IMR-90 (cell line): ENCODE measurements at regions not wholly inside any gene's neighbourhood (a gene's known extent, or its start where the extent isn't known, plus 50 kb on each side); places are given as distances from the start of the nearest gene placed in this dataset.
A peak's percentile ranks its signal among the peaks of the same experiment; 100 is the strongest.

Source experiments
- CEBPB ChIP-seq: IDR thresholded peaks from 2 replicates; pipeline ENCODE4 v1.6.1; 2012; ENCODE audit warnings: low read depth, low read length, improper control_type of control experiment
- MAZ ChIP-seq: IDR thresholded peaks from 2 replicates; pipeline ENCODE4 v1.6.1; 2012; ENCODE audit warnings: low read depth, mild to moderate bottlenecking, low read length, improper control_type of control experiment, moderate library complexity, borderline replicate concordance
- POLR2A ChIP-seq: IDR thresholded peaks from 2 replicates; pipeline ENCODE4 v1.6.1; 2012; ENCODE audit warnings: mild to moderate bottlenecking, low read depth, low read length
- RAD21 ChIP-seq: IDR thresholded peaks from 2 replicates; pipeline ENCODE4 v1.6.1; 2012; ENCODE audit warnings: low read length, improper control_type of control experiment
- TF ChIP-seq, protein P1 (sequence below): conservative IDR thresholded peaks from 2 replicates; pipeline ENCODE4 v1.5.1; 2012; ENCODE audit warnings: mild to moderate bottlenecking, low read depth, low read length, improper control_type of control experiment

DNA sequence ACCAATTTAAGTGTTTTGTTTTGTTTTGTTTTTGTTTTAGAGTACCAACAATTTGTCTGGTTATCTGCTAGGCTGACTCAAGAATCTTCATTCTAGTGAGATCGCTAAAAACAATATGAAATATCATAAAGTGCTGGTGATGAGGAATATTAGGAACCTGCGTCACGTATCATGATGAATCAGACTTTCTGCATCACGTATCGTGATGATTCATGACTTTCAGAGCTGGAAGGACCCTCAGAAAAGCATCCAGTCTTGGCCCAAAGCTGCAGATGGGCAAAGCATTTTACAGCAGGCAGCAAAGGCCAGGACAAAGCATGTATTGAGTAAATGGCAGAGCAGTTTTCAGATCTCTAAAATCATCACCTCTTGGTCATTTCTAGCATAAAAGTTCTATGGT is 278.0 kb upstream of the BOD1L1 start:
- TF ChIP-seq POLR2A, result no peak
- TF ChIP-seq, protein P1, sequence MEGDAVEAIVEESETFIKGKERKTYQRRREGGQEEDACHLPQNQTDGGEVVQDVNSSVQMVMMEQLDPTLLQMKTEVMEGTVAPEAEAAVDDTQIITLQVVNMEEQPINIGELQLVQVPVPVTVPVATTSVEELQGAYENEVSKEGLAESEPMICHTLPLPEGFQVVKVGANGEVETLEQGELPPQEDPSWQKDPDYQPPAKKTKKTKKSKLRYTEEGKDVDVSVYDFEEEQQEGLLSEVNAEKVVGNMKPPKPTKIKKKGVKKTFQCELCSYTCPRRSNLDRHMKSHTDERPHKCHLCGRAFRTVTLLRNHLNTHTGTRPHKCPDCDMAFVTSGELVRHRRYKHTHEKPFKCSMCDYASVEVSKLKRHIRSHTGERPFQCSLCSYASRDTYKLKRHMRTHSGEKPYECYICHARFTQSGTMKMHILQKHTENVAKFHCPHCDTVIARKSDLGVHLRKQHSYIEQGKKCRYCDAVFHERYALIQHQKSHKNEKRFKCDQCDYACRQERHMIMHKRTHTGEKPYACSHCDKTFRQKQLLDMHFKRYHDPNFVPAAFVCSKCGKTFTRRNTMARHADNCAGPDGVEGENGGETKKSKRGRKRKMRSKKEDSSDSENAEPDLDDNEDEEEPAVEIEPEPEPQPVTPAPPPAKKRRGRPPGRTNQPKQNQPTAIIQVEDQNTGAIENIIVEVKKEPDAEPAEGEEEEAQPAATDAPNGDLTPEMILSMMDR, result no peak
- no peak for TF ChIP-seq MAZ
- TF ChIP-seq CEBPB, result no peak
- TF ChIP-seq RAD21, result peak; percentile 28; the same call in 1 of the 2 replicates
